OCI-LY3 (cell line): ENCODE measurements at regions not wholly inside any gene's neighbourhood (a gene's known extent, or its start where the extent isn't known, plus 50 kb on each side); places are given as distances from the start of the nearest gene placed in this dataset.

Source experiments
- CTCF ChIP-seq: fragments of 200-600, 300-600 bp; sonication (generic); IDR thresholded peaks from 2 replicates; pipeline ENCODE4 v1.5.1; 2014; ENCODE audit warnings: antibody characterized with exemption, low read length, low read depth
- EZH2phosphoT487 ChIP-seq: fragments of 200-600 bp; shearing (Covaris generic); IDR thresholded peaks from 2 replicates; pipeline ENCODE4 v1.6.1; 2018; ENCODE audit warnings: antibody characterized with exemption, mixed run types, low read depth

- TF ChIP-seq CTCF (no peak), EZH2phosphoT487 (no peak)
These were observed 95.7 kb downstream of the BUB3 start for GRCh38 chr10:123249894-123250293.
